GM19438 (cell line): ENCODE measurements at regions not wholly inside any gene's neighbourhood (a gene's known extent, or its start where the extent isn't known, plus 50 kb on each side); places are given as distances from the start of the nearest gene placed in this dataset.

Experiments used
- ATAC-seq: cut with Tn5 transposase; IDR thresholded peaks from one replicate; pipeline ENCODE4 v1.9.1; 2021; ENCODE audit warnings: low read depth; ENCODE audit not compliant: unreplicated experiment

GRCh38 chr6:138550346-138550767 lies 51.1 kb upstream of the NHSL1 start:
- ATAC-seq: no peak

DNA sequence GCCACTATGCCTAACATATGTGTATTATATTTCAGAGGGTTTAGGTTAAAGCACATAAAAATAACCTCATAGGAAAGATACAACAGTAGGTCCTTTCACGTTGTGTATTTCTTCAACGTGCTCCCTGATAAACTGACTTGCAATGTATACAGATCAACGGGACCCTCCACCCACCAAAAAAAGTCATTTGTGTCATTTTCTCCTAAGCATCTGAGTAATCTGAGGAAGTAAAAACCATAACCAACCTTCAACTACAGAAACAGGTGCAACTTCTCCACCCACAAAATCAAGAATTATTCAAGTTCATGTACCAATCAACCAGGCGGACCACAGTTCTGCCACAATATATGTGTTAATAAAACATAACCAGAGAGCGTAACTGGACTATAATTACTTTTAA lies 54.9 kb upstream of the NHSL1 start:
- no peak for ATAC-seq

GRCh38 chr6:138555421-138555988 lies 56.2 kb upstream of the NHSL1 start:
- ATAC-seq: no peak

DNA sequence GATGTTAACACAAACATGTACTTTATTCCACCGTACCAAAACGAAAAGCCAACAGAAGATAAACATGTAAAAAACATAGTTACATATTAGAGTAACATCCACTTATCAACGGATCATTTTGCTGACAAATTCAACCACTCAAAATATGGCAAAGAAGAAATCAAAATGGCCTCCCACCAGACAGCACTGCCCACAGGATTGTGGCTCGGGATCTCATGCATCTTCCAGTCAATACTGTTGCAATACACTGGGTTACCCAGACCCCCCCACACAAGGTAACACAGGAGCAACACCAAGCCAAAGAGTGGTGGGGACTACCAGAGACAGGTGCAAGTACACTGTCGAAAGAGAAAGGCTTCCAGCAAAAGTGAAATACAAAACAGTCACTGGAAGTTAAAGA lies 57.9 kb upstream of the NHSL1 start:
- ATAC-seq: no peak

GRCh38 chr6:138559143-138559542 lies 59.8 kb upstream of the NHSL1 start:
- no peak for ATAC-seq

DNA sequence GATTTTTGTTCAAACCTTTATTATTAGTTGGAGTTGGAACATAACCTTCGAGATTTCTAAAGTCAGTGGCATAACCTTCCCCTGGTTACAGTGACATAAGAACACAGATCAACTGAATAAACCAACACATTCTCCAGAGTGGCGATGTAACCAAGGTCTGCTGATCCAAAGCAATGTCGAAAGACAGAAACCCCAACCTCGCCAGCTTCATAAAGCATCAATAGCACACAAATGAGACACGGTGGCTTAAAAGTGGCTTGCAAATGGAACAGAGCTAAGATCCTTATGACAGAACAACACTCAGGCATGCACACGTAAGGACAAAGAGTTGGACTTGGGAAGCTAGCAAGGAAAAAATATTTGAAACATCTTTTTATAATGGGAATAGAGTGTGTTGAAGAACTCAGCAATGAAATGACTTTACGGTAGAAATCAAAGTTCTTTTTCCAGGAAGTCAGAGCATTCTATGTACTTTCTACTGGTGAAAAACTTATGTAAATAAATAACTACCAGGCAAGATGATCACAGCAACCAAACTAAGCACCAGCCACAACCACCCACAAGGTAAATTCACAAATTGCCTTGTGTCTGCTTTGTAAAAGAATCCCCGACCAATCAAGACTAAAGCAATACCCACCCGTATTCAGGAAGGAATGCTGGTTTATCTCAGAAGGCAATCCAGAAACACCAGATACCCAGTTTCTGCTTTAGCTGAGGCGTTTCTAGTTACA lies 61.0 kb upstream of the NHSL1 start:
- ATAC-seq: no peak

DNA sequence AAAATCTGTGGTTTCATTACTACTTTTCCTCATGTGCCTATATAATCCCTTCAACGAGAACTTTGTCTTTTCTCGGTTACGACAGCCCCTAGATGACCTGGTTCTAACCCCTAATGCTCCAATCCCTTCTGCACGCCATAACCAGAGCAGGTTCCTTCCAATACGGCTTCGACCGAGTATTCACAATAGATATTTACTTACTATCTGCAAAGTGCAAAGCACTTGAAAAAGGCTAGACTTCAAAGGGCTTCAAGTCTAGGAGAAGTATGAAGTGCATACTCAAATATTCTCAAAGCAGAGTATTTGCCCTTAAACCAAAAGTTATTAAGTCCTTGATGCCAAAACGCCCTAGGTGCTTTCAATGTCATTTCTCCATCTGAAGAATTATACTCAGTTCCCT lies 63.4 kb upstream of the NHSL1 start:
- no peak for ATAC-seq

- ATAC-seq: no peak
These were observed 63.9 kb upstream of the NHSL1 start for GRCh38 chr6:138563231-138563630.

- ATAC-seq: no peak
These were observed 64.4 kb upstream of the NHSL1 start for GRCh38 chr6:138563650-138564049.

DNA sequence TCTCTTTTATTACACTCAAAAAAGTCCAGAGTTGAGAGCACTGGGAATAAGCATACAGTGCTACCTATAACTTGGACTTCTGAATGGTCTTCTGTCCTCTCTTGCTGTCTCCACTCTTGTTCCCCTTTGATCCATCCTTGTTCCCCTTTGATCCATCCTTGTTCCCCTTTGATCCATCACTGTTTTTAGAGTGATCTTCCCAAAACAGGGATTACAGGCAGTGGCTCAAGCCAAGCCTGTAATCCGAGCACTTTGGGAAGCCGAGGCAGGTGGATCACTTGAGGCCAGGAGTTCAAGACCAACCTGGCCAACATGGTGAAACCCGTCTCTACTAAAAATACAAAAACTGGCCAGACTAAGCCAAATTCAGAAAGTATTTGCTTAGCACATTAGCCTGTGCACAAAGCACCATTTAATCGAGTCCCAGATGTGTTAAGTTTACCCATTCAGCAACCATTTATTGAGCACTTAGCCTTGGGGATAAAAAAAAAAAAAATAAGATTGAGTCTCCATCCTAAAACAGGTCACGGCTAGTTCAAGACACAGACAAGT lies 65.0 kb upstream of the NHSL1 start:
- ATAC-seq: no peak

GRCh38 chr6:138567052-138567451 lies 67.8 kb upstream of the NHSL1 start:
- no peak for ATAC-seq

DNA sequence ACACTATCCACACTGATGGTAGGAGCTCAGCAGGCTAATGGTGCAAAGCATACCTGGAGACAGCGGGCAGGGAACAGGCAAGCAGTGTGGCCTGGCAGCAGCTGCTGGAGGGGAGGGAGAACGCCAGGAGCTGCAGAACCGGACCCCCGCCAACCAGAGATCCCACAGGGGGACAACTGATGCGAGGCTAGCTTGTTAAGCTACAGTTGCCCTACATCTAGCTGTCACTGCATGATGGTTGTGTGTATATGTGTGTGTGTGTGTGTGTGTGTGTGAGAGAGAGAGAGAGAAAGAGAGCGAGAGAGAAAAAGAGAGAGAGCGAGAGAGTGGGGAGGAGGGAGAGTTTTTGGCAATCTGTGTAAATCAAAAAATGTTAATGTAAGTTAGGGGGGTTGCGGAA lies 69.7 kb upstream of the NHSL1 start:
- no peak for ATAC-seq

DNA sequence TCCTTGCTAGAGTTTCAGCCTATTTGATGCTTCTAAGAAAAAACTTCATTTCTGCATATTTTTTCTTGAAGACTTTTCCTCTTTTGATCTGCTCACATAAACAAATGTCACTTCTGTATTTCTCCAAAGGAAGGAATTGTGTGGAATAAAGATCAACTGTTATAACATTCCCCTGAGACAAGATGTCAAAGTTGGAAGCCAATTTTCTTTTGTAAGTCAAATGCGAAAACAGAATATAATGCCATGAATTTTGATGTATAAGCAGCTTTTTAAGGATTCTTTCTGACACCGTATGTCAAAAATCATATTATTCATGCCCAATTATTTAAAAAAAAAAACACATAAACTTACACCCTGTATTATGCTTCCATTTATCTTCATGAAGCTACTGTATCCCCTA lies 70.3 kb upstream of the NHSL1 start:
- no peak for ATAC-seq

GRCh38 chr6:138569970-138570724 lies 70.9 kb upstream of the NHSL1 start:
- no peak for ATAC-seq

DNA sequence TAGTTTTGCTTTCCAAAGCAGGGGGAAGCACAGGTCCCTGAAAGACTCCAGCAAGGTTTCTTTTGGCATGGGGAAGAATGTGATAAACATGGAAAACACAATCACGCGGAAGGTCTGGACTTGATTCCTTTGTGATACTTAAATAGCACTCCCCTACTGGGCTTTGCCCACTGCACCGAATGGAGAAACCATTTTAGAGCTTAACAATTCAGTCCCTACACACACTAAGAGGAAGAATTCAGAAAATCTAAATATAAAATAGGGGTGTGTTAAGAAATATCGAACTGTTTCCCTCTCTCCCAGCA lies 71.4 kb upstream of the NHSL1 start:
- no peak for ATAC-seq

- no peak for ATAC-seq
These were observed 71.9 kb upstream of the NHSL1 start for GRCh38 chr6:138571181-138571580.

DNA sequence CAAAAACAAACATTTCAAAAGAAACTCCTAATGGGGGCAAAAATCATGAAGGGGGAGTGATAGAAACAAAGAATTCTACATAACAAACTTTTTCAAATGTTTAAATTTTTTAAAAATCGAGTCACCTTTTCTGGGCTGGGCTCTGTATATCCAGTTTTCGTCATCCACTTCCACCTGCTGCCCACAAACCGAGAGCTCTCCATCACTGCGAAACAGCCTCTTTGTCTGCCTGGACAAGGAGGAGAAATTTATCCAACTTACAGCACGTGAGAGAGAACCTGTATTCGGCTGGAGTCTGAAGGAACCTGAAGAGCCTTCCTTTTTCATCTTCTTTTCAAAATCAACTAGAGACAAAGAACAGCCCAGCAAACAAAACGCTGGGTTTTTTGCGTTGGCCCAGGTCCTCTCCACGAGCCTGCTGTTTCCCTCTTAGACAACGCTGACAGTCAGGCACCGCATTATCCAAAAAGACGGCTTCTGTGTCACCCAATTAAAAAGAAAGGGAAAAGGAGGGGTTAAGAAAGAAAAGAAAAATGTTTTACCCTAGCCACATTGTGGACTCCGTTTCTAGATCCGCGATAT lies 72.4 kb upstream of the NHSL1 start:
- ATAC-seq: no peak

- no peak for ATAC-seq
These were observed 73.0 kb upstream of the NHSL1 start for GRCh38 chr6:138572167-138572875.

GRCh38 chr6:138572885-138573284 lies 73.6 kb upstream of the NHSL1 start:
- ATAC-seq: no peak

GRCh38 chr6:138575257-138575656 lies 76.0 kb upstream of the NHSL1 start:
- no peak for ATAC-seq

GRCh38 chr6:138576313-138576712 lies 77.0 kb upstream of the NHSL1 start:
- ATAC-seq: no peak
